Thyroid gland (tissue), 4 donors: ENCODE measurements at regions not wholly inside any gene's neighbourhood (a gene's known extent, or its start where the extent isn't known, plus 50 kb on each side); places are given as distances from the start of the nearest gene placed in this dataset.

ENCODE experiments used
- POLR2A ChIP-seq, 2 donors: fragments of 450-650 bp; IDR thresholded peaks; one replicate each; pipeline ENCODE4 v1.6.1; 2017; ENCODE audit warnings: antibody characterized with exemption in 2 of 2, mild to moderate bottlenecking in 2 of 2, moderate library complexity in 1 of 2
- TF ChIP-seq, protein P1 (sequence below), 6 experiments: fragments of 200-600 bp in 3 of 6; fragments of 450-650 bp in 3 of 6; sonication (generic) in 3 of 6; IDR thresholded peaks; one replicate each; pipeline ENCODE4 v1.5.1; 2016 to 2019; ENCODE audit warnings: antibody characterized with exemption in 6 of 6, mild to moderate bottlenecking in 2 of 6, inconsistent platforms in 1 of 6, moderate library complexity in 1 of 6

DNA sequence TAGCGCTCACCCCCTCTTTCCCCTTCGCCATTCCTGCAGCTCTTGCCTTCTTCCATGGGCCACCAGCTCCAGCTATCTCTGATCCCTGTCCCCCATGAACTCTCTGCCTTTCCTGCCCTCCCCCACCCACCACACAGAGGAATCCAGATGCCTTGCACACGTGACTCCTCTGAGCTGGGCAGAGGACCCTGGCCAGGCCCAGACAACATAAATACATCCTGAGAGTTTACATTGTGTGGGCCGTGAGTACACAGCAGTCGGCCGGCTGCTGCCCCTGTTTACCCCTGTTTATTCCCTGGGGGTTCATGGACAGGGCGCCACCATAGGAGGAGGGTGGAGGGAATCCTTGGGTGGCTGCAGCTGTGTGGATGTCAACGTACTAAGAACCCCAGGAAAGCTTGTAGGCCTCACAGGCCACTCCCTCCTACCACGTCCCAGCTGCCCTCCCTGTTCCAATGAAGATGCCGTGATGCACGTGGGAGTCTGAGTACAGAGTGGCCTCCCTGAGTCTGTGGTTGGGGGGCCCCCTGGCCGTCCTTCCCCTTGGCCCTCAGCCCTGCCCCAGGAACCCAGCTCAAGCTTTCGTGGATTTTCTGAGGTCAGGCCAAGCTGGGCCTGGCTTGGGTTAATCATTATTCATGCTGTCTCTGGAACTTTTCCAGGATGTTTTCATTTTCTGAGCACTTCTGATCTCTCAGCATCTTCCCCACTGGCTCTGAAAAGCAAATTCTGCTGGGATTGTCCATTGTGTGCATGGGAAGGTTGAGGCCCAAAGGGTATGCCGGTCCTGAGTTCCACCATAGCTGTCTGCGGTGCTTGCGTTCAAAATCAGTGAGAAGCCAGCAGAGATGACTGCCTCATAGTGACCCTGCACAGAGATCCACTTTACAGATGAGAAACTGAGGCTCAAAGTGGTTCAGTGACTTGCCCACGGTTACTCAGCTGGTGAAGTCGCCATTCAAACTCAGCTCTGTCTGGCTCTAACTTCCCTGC, 136.3 kb downstream of the MRPL14 start:
- TF ChIP-seq POLR2A (IDR thresholded peaks at IDR 0.05) = no peak
- TF ChIP-seq, protein P1, sequence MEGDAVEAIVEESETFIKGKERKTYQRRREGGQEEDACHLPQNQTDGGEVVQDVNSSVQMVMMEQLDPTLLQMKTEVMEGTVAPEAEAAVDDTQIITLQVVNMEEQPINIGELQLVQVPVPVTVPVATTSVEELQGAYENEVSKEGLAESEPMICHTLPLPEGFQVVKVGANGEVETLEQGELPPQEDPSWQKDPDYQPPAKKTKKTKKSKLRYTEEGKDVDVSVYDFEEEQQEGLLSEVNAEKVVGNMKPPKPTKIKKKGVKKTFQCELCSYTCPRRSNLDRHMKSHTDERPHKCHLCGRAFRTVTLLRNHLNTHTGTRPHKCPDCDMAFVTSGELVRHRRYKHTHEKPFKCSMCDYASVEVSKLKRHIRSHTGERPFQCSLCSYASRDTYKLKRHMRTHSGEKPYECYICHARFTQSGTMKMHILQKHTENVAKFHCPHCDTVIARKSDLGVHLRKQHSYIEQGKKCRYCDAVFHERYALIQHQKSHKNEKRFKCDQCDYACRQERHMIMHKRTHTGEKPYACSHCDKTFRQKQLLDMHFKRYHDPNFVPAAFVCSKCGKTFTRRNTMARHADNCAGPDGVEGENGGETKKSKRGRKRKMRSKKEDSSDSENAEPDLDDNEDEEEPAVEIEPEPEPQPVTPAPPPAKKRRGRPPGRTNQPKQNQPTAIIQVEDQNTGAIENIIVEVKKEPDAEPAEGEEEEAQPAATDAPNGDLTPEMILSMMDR (IDR thresholded peaks at IDR 0.05) = no peak
